AG20443 (cell line): ENCODE measurements at regions not wholly inside any gene's neighbourhood (a gene's known extent, or its start where the extent isn't known, plus 50 kb on each side); places are given as distances from the start of the nearest gene placed in this dataset.

Experiments
- DNase-seq: peaks from one replicate; pipeline ENCODE4 v3.0.0; 2012; ENCODE audit warnings: low spot score, mixed read lengths

DNA sequence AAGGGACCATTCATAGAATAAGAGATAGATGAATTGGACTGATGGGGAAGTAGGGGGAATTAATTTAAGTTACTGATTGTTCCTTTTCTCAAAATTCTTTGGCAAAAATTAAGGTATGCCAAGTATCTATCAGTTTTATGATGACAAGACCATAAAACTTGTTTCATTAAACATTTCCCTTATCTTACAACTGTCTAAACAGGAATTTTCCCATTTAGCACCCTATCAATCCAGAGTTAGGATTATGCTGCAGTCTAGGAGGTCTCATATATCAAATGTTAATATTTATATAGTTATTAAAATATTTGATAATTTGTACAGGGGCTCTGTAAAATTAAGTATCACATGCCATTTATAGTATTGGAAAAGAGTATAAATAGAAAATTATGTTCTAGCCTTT lies 51.5 kb upstream of the ARID1B start:
- no peak for DNase-seq

- no peak for DNase-seq
Observed at GRCh38 chr6:156720691-156721685, 56.2 kb upstream of the ARID1B start.

DNA sequence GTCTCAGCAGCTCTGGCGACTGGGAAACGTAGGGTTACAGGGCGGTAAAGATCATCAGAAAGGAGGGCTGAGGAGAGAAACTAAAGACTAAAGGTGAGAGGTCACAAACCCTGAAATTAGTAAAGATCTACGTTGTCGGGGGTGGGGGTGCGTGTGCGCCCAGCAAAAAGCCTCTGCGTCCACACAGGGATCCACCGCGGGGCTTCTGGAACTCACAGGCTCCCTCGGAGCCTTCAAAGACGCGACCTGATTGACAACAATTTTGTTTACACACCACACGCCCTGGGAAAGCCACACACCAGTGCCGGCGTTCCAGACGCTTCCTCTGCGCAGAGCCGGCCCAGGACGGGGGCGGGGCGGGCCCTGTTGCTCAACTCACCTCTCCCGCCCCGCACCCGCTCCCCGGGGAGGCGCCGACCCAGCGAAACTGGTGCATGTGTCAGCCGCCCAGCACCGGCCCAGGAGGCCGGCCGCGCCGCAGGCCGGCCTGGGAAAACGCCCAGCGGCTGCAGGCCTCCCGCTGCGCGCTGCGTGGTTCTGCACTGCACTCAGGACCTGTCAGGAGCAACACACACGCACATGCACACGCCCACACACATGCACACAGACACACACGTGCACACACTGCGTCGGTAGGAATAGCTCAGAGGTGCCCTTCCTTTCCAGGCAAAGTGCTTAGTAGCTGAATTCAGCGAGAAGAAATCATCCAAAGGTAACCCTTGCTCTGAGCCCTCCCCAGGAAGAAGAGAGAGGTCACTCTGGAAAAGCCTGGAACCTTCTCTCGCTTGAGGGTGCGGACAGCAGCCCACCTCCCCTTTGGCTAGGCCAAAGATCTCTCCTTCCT lies 57.2 kb upstream of the ARID1B start:
- DNase-seq = peak; percentile 92

DNA sequence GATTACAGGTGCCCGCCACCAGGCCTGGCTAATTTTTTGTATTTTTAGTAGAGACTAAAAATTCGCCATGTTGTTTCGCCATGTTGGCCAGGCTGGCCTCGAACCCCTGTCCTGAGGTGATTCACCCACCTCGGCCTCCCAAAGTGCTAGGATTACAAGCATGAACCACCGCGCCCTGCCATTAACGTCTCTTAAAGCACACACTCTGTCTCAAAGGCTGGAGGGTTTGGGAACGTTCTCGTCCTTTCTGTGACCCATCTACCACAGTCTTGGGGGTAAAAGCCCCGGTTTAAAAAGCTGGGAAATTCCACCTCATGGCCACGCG lies 57.8 kb upstream of the ARID1B start:
- no peak for DNase-seq

- DNase-seq = peak; percentile 81
Observed at GRCh38 chr6:156718647-156719394, 58.4 kb upstream of the ARID1B start.

DNA sequence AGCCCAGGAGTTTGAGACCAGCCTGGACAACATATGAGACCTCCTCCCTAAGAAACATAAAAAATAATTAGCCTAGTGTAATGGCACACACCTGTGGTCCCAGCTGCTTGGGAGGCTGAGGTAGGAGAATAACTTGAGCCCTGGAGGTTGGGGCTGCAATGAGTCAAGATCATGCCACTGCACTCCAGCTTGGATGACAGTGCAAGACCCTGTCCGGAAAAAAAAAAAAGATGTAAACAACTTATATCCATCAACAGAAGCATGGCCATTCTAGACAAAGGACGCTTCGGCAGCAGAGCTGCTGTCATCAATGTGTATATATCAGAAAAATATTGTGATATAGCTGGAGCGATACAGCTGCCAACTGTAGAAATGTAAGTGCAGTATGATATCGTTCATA lies 59.6 kb upstream of the ARID1B start:
- no peak for DNase-seq

- DNase-seq = no peak
Observed at GRCh38 chr6:156715839-156716238, 61.3 kb upstream of the ARID1B start.

DNA sequence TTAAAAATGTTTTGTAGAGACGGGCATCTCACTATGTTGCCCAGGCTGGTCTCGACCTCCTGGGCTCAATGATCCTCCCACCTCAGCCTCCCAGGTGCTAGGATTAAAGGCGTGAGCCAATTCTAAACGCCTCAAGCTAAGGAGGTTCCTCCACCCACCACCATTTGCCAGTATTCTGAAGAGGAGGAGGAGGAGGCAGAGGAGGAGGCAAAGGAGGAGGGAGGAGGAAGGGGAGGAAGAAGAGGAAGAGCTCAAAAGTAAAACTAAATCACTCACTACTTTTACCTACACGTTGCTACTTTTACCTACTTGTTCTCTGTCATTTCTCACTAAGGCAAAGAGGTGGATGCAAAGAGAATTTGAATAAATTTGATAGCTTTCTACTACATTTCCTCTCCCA lies 63.6 kb upstream of the ARID1B start:
- DNase-seq = no peak

- no peak for DNase-seq
Observed at GRCh38 chr6:156710479-156710878, 66.7 kb upstream of the ARID1B start.

DNA sequence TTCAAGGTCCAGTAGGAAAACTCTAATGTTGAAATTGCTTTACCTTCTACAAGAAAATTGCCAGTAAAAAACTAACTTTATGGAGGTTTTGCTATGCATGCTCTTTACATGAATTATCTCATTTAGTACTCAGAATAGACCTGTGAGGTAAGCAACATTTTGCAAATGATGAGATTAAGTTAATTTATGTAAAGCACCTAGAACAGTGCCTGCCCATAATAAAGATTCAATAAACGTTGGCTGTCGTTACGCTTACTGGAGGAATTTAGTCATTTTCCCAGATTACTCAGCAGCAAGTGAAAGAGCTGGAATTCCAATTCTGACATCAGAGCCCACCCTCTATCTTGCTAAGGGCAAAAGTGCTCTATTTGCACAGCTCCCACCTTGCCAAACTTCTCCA lies 69.4 kb upstream of the ARID1B start:
- DNase-seq = no peak

GRCh38 chr6:156703719-156704118 lies 73.5 kb upstream of the ARID1B start:
- DNase-seq = no peak

DNA sequence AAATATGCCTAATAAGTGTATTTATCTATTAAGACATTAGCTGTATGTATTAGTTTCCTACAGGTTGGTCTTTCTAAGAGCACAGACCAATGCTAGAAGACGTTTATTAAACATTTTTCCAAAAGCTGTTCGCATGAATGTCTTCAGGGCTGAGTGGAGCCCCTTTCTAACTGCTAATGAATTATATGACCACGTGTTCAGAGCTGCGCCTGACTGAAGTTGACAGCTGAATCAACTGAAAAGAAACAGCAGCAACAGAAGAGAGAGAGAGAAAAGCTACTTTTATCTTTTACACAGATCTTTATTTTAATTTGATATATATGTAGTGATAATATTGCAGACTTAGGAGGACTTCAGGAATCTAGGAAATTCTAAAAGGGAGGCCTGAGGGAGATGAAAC lies 75.2 kb upstream of the ARID1B start:
- DNase-seq = no peak

DNA sequence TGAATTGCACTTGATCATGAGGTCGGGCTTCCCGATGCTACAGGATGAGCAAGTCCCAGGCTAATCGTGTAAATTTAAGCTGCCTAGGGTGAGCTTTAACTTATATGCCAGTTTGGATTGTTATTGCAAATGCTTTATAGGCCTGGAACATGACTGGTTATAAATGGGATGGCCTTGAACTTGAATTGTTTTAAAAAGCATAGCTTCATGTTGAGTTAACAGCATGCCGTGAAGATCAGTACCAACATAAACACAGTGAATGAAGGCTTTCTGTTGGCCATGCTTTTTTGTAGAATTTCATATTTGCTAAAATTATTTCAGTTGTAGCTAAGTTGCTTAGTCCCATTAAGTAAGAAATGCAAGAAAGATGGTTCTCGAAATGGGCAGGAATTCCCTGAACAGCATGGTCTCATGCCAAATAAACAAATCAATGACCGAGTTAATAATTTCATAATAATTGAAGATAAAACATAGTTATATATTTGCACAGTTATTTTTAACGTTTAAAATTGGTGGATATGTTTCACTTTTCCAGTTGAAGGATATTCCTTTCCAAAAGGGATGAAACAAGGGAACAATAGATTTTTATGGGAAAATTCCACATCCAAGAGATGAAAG lies 76.6 kb upstream of the ARID1B start:
- DNase-seq = no peak

GRCh38 chr6:156699935-156700334 lies 77.2 kb upstream of the ARID1B start:
- no peak for DNase-seq

- DNase-seq = peak; percentile 13
Observed at GRCh38 chr6:156699017-156699421, 78.2 kb upstream of the ARID1B start.

DNA sequence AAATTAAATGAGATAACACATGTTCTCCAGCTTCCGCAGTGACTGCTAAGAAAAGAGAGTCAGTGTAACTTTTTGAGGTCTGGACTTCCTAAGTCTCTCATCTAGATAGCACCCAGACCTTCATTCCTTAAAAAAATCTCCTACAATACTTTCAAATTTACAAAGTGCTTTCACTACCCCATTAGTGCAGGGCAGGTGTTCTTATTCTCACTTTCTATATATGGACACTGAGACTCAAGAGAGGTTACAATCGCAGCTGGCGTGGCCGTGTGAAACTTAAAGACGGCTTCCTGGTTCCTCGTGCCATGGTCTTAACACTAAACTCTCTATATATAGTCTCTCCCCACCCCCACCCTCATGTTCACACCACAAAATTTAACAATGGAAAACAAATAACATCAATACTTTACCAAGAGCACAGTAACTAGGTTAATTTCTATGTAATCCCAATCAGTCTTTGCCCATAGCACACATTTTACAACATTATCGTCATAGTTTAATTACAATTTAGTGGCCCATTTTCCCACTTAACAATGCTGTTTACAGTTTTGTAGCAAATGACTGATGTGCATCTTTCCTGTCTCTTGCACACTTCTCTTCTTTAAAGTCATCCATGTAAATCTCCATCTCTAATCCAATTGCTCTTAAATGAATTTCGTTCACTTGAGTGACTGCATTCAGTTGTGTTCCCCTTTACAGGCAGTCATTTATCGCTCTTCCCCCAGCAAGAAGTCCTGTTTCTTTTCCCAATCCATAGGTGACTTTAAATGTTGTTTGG lies 78.8 kb upstream of the ARID1B start:
- DNase-seq = no peak

DNA sequence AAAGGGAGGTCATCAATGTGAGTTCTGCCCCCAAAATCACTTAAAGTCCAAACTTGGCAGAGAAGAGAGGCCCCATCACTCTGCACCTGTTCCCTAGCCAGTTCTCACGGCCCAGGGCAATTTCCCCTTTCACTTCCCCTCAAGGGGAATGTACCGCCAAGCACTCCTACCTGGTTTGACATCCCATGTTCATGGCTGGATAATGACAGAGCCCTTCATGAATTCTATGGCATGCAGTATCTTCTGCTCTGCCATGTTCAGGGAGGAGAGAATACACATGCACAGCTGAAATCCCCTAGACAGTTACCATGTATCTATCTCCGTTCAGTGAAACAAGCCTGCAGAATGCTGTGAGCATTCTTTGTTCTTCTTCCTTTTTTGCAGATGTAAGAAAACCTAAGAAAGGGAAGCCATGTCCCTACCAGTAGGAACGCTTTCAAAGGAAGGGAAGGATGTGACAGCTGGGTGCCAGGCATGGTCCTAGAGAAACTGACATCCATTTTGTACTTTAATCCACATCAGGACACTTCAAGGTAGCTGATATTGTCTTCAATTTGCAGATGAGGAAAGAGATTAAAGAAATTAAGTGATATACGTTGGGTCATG lies 79.8 kb upstream of the ARID1B start:
- DNase-seq = no peak

DNA sequence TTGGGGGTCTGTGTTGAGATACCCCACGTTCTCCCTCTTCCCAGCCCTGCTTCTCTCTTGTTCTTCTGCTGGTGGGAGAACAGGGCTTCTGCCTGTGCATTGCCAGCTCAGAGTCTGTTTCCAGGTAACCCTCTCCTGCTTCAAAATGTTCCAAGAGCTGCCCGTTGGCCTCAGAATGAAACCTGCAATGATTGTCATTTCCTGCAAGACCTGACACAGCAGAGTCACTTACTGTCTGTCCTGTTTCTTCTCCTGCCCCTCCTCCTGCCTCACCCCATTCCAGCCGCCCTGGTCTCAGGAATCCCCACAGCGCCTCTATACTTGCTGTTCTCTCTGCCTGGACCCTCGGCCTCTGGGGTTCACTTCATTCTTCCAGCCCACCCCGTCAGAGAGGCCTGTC lies 81.4 kb upstream of the ARID1B start:
- DNase-seq = no peak

- DNase-seq = no peak
Observed at GRCh38 chr6:156694679-156695078, 82.5 kb upstream of the ARID1B start.

GRCh38 chr6:156691018-156691417 lies 86.2 kb upstream of the ARID1B start:
- DNase-seq = no peak

DNA sequence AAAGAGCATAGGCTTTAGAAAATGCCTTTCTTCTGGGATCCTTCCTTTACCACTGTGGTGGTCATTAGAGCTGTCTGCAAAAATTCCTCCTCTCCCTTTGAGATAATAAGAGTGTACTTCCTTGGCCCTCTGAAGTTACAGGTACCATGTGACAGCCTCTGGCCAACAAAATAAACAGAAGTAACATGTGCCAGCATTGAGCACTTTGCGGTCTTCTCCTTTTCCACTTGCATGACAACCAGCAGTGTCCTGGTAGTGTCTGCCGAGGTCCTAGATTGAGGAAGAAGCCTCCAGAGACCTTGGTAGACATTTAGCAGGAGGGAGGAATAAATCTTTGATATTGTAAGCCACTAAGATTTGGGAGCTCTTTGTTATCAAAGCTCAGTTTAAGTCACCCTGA lies 87.5 kb upstream of the ARID1B start:
- DNase-seq = no peak
